Epidermal melanocyte (primary cell): ENCODE measurements at regions not wholly inside any gene's neighbourhood (a gene's known extent, or its start where the extent isn't known, plus 50 kb on each side); places are given as distances from the start of the nearest gene placed in this dataset.
"Not testable (repeated sequence)": the region's sequence is repeated elsewhere in the genome, so short reads cannot be mapped to it uniquely, and the experiment has no call there.

Experiments
- DNase-seq: peaks from one replicate; pipeline ENCODE4 v3.0.0; 2011; ENCODE audit warnings: low spot score; ENCODE audit not compliant: insufficient read length

DNA sequence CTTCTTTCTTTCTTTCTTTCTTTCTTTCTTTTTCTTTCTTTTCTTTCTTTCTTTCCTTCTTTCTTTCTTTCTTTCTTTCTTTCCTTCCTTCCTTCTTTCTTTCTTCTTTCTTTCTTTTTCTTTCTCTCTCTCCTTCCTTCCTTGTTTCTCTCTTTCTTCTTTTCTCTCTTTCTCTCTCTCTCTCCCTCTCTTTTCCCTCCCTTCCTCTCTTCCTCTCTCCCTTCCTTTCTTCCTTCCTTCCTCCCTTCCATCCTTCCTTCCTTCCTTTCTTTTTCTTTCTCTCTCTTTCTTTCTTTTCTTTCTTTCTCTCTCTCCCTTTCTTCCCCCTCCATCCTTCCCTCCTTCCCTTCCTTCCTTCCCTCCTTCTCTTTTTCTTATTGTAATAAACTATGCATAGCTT, 105.5 kb downstream of the ZBTB18 start:
- not testable (repeated sequence) for DNase-seq

DNA sequence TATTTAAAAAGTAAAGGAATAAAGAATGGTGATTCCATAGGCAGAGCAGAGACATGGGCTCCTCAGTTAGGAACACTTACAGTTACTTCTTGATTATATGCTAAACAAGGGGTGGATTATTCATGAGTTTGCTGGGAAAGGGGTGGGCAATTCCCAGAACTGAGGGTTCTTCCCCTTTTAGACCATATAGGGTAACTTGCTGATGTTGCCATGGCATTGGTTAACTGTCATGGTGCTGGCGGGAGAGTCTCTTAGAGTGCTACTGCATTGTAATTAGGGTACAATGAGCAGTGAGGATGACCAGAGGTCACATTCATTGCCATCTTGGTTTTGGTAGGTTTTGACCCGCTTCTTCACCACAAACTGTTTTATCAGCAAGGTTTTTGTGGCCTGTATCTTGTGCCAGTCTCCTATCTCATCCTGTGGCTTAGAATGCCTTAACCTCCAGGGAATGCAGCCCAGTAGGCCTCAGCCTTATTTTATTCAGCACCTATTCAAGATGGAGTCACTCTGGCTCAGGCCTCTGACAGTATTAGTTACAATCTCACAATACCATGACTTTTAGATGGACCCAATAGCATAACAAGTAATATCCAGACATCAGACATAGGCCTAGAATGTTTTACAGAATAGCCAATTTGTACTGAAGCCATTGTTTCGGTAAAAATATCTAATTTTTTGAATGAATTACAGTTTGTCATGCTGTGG, 106.8 kb downstream of the ZBTB18 start:
- DNase-seq, result no peak

DNA sequence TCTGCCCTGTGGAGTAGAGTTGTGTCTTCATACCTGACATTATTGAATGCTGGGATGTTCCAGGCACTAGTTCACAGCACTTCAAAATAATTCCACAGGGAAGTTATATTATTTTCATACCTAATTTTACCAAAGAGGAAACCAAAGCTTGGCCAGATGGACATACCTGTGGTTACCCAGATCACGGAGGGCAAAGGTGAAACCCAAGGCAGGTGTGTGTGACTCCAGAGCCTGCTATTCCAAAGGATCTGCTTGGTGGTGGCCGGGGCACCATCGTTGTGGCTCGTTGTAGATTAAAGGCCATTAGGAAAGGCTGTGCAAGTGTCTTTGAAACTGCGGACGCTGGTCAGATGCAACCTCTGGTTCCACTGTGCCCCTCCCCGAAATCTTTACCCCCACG, 108.6 kb downstream of the ZBTB18 start:
- DNase-seq, result no peak

DNA sequence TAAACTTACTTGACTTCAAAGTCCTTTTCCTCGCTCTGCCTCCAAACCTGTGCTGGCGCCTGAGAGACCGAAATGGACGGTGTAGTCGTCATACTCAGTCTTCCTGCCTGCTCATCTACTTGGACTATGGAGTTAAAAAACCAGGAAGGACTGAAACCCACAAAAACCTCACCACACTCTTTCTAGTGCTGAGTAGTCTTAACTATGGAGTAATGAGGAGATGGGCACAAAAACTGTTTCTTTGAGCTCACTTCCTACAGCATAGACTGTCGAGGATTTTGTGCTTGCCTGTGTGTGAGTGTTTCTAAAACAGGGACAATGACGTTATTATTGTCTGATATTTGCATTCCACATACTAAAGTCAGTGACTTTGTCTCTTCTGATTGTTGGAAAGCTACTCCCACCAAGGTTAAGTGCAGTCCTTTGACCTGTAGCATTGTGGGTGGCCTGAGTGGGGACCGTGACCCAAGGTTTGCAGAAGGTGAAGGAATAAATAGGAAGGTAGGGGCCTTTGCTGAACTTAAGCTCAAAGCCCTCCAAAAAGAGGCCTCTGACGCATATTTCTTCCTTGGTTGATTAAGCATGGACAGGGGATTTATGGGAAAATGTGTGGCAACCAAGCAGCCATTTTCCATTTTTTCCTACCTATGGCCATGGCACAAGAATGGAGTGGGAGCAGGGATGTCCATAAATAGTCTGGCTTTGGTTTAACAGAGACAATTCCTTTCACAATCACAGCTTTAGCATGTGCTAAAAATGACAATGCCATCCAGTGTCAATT, 109.6 kb downstream of the ZBTB18 start:
- no peak for DNase-seq

DNA sequence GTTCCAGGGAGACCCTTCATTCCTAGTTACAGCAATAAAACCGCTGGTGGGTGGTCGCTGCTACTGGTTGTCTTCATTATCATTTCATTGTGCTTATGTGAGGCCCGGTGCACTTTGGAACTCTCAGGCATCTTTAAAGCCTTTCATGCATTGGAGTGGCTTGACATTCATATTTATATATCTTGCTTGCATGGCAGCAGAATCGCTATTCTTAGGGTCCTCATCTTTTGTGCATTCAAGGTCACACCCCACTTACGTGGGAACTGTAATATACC, 110.1 kb downstream of the ZBTB18 start:
- DNase-seq, result no peak

DNA sequence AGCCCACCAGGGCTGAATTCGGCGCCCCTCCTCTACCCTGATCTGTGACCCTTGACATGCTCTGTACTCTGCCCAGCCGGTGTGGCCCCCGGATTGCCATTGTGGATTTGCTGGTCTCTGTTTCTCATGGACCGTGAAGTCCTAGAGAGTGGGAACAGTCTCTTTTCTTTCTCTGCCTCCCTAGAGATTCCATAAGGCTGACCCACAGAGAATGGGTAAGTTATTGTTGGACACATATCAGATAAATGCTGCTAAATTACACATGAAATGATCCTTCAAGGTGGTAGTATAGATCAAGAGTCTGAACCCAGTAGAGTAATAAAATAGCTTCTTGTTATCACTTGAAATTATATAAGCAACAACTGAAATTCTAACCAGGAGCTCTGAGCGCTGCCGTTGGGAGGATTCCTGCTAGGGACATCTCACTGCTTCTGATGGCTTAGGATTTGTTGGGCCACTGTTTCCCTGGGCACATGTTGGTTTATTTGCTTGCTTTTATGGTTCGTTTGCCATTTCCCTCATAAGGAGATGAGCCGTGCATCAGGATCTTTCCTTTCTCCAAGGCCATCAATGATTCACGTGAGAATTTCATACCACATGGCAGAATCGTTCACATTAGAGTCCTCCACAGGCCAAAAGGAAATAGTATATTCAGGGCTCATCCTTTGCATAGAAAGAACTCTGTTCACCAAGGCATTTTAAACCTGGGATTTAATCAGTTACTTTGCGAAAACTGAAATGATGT, 111.9 kb downstream of the ZBTB18 start:
- DNase-seq, result no peak

DNA sequence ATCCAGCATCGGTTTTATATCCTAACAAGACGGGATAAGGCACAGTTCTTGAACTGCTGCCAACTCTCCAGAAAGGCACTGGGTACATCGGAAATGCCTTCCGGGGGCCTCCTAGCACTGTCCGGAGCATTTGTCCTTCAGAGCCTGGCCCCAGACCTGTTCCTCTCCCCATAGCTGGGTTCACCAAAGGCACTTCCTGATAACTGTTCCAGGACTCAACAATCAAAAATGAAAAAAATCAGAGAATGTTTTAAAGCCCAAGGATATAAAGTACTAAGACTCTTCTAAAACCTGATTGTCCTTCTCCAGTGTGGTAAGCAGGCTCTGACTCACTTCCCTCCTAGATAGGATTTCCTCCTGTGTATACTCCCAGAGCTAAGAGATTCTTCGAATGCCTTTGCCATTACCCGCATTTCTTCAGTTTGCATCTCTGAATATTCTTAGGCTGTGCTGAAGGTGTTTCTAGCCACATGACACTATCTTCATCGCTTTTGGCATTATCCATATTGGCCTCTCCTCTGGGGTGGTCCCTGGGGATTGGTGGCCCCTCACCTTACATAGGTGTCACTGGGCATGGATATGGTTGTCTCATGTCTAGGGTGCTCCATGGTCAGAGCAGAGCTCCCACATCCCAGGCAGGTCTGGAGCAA, 112.9 kb downstream of the ZBTB18 start:
- peak; percentile 66 for DNase-seq

DNA sequence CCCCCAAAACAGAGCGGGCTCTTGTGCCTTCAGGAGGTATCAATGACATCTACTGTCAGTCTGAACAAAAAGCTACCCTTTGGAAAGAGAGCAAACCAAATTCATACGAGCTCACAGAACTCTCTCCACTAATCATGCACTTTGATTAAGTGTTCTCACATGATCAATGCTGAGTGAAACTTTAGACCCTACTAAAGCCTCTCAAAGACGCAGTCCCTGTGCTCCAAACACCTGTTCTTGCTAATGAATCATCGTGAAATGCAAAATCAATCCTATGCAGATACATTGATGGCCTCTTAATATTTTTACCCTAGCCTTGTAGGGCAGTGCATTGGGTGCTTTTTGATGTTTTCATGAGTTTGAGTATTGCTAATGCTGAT, 113.4 kb downstream of the ZBTB18 start:
- no peak for DNase-seq

DNA sequence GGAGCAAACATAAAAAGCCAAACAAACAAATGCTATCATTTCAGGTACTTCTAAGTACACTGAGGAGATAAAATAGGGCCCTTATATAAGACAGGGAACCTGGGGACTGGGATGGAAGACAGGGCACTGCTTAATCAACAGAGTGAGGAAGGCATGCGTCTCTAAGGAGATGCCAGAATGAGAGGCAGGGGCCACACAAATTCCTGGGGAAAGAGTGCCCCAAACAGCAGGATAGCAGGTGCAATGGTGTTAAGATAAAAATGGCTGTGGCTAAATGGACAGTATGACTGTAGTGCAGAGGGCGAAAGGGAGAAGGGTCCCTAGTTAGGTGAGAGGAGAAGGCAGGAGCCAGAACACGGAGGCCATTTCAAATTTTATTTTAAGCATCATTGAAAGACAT, 113.9 kb downstream of the ZBTB18 start:
- no peak for DNase-seq

DNA sequence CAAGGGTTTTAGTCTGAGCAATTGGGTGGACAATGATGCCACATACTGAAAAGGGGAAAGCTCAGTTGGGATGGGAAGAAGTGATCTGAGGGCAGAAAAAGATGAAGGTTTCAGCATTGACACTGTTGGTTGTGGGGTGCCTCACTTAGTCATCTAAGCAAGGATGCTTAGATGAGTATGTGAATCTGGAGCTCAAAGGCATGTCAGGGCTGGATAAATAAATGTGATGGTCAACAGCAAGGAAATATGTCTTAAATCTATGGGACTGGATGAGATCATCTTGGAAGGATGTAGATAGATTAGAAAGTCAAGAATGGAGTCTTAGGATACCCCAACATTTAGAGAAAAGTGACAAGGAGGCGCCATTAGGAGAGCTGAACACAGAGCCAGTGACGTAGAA, 114.6 kb downstream of the ZBTB18 start:
- DNase-seq, result no peak

DNA sequence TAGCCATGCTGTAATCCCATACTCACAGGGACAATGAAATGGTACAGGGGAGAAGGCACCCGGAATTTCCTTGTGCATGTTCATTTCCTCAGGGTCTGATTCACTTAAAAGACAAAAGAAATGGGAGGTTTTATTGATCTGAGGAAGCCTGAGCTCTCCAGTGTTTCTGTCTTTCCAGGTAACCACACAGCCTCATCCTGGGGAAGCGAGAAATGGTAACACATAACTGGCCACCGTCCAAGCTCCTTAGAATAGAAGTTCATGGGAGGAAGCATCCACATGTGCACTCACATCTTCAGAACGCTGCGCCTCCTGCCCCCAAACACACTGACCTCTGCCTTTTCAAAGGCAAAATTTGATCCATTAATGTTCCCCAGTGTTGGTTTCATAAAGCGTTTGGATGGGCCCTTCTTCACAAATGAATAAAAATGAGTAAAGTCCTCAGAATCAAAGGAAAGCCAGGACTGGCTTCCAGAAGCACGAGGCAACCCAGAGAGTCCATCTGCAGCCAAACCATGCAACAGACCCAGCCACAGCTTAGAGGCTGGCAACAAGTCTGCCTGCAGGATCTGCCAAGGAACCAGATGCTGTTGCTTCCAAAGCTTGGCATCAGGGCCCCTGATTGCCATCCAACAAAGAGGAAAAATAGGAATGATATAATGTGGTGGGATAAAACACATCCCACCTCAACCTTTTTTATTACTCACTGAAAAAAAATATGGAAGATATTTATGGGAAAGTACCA, 120.3 kb downstream of the ZBTB18 start:
- no peak for DNase-seq

DNA sequence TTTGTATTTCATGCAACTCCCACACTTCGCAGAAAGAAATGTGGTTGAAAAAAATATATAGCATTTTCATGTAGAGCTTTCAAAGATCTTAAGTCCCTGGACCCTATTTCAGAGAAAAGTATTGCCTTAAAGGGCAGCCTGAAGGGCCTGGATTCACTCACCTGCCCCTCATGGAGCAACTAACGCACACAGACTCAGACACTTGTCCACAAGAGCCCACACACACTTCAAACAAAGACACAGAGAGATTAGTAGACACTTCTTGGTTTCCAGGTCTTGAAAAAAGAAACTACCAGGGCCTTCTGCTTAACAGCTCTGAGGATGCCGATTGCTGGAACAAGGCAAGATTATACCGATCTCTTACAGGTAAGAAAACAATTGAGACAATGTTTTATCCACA, 122.2 kb downstream of the ZBTB18 start:
- DNase-seq, result no peak

DNA sequence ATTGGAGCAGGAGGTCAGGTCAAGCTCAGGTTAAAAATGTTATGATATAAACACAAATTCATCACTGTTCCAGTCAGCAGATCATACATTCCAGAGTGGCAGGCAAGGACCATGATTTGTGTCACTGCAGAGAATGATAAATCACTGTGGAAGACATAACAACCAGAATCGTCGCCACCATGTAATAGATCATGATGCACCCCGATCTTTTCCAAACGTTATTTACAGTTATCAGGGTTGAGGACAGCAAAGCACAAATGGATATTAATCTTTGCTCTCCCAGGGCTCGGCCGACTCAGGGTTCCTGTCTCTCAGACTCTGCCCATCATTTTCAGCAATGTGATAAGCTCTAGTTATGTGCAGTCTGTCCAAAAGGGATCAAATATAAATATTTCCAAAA, 122.7 kb downstream of the ZBTB18 start:
- no peak for DNase-seq

DNA sequence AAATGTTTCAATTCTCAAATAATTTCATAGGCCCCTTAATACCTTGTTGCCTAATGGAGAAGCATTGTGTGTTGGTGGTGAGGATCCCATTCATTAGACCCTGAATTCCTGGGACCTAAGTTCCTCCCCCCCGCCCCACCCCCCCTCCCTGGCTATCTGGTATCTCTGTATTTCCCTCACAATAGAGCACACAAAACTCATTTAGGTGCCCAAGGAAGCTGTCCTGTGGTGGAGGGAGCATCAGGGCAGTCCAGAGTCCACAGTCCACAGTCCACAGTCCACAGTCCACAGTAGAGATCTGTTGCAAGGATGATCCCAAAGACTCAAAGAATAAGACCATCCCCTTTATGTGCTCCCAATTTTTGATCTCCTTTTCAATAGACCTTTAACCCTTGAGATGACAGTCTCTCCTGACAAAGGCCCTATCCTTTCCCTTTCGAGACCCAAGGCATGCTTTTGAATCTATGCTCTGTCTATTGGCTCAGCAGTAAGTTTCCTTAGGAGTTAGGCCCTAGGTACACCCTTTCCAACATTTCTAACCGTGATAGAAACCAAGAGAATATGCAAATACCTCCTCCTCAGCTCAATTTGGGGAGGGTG, 123.9 kb downstream of the ZBTB18 start:
- no peak for DNase-seq

DNA sequence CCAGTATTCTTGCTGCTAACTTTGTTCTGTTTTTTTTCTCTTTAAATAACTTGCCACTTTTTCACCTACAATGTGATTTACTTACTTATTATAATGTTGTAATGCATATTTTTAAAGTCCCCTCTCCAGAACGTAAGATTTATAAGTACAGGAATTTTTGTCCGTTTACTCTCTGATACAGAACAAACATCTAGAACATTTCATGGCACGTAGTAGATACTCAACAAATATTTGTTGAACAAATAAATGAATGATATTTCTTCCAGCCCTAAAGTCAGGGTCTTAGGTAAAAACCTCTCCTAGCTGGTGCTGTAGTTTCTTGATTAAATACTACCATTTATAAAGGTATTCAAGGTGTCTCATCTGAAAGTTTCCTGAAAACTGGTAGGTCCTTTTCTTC, 125.1 kb downstream of the ZBTB18 start:
- no peak for DNase-seq

DNA sequence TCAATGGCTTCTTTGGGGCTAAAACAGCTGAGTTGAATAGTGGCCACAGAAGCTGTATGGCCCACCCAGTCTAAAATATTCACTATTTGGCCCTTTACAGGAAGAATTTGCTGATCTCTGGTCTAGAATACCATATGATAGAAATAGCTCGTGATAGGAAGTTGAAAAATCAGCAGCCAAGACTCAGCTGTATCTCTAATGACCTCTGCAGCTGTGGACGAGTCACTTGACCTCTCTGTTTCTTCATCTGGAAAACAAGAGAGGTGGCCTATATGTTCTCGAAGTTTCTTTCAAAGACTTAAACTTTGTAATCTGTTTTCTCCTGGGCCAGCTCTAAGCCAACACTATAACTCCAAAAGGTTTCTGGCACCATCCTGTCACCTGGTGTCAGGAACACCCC, 129.2 kb downstream of the ZBTB18 start:
- no peak for DNase-seq

DNA sequence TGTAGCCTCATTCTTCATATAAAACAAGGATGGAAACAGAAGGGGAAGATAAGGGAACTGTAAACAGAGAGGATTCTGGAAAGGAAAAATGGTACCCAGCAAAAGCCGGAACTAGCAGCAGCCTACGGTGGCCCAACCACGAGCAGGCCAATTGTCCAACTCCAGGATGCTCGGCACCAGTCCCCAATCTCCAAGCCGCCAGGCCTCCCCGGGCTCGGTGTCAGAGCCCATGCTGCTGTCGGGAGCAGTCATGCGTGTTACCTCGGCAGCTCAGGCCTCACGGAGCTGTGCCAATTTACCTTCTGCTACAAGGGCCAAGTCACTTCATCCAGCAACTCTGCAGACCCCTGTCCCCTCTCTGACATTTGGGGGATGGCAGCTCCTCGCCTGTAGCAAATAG, 130.8 kb downstream of the ZBTB18 start:
- DNase-seq, result no peak

DNA sequence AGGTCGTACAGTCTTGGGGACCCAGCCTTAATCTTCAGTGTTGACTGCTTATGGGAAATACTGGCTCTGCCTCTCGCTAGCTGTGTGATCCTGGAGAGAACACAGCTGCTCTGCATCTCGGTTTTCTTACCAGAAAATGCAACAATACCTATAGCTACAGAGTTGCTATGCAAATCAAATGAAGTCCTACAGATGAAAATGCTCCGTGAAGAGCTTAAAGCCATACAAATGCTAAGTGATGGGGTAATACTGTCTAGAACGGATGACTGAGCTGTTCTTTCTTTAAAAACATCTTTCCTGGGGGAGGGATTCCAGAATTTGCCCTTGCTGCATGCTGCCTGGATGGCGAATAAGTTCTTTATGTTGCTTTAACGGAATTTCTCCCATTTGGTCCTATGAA, 132.0 kb downstream of the ZBTB18 start:
- no peak for DNase-seq

DNA sequence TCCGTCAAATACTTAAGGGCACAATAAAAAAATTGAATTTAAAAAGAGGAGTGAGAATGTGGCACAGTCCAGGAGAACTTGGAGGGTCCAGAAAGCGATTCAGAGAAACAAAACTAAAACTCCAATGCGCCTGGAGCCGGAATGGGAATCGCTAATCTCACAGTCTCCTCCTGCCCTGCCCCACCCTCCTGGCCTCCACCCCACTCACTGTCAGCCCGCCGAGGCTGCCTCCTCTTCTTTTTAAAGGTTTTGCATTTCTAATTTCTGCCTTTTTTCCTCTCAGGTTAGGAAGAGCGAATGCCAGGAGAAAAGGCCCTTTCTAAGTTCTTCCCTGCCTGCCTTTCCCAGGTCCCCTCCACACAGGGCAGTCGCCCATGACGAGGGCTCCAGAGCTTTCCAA, 135.3 kb downstream of the ZBTB18 start:
- no peak for DNase-seq

DNA sequence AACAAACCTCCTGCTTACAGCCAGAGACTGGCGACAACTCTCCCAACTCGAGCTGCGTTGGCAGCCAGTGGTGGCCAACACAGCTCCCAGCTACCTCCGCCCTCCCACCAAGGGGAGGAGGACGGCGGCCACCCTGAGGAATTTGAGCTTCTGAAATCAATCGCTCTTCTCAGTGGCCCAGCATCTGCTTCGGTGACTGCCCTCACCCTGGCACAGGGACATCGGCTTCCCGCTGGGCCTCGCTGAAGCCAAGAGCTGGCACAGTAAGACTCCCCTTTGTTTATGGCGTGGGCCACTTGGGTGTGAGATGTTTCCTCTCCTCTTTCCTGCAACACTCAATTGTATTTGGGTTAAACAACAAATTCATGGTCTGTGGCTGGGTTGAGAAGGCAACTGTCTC, 136.2 kb downstream of the ZBTB18 start:
- DNase-seq, result no peak

DNA sequence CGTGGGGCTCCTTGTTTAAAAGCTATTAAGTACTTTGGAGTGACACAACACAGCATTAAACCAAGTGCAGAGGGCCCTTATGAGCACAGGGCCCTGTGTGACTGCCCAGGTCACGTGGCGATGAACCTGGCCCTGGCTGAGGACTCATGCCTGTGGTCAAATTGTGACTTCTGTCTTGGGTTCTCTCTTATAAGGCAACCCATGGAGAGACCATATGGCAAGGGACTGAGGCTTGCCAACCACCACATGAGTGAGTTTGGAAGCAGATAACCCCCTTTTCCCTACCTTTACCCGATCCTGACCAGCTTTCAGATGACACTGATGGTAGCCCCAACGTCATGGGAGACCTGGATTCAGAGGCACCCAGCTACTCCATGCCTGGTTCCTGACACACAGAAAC, 140.5 kb downstream of the ZBTB18 start:
- no peak for DNase-seq
